ENCODE measurements at regions not wholly inside any gene's neighbourhood (a gene's known extent, or its start where the extent isn't known, plus 50 kb on each side); places are given as distances from the start of the nearest gene placed in this dataset.
A peak's percentile ranks its signal among the peaks of the same experiment; 100 is the strongest.

- Histone ChIP-seq H3K4me3 (ENCODE audit: low read length in 3 of 3) (no peak overlapping the region), H3K9ac (ENCODE audit: low read length in 3 of 3) (no peak overlapping the region), H3K9me3 (ENCODE audit: control insufficient read depth in 2 of 3, insufficient read depth in 1 of 3, low read length in 3 of 3) (peaks cover 0 to 2% (median 0%) of the 10 kb centered on the region in 3 donors), H3K27ac (ENCODE audit: low read depth in 2 of 2, low read length in 2 of 2) (no peak overlapping the region), H3K27me3 (ENCODE audit: control insufficient read depth, insufficient read depth, low read length) (no peaks in the 10 kb centered on the region), H3K4me1 (ENCODE audit: control insufficient read depth in 2 of 3, insufficient read depth in 2 of 3, low read depth in 1 of 3, low read length in 3 of 3) (no peaks in the 10 kb centered on the region), H3K36me3 (ENCODE audit: control insufficient read depth in 2 of 3, insufficient read depth in 3 of 3, low read length in 3 of 3) (no peaks in the 10 kb centered on the region)
- intact Hi-C loops (cut with DNase I) = no loop called here
- no peak for TF ChIP-seq CTCF (IDR thresholded peaks at IDR 0.05; ENCODE audit: borderline replicate concordance, extremely low read depth, insufficient read depth)
- no peak for FAIRE-seq
- DNase-seq = no peak
These were observed 291.9 kb upstream of the PITX2 start for GRCh38 chr4:110914791-110915190.

GRCh38 chr4:110915301-110915700 is 292.4 kb upstream of the PITX2 start:
- Histone ChIP-seq H3K27me3 (ENCODE audit: control insufficient read depth, insufficient read depth, low read length) (no peaks in the 10 kb centered on the region), H3K4me1 (ENCODE audit: control insufficient read depth in 2 of 3, insufficient read depth in 2 of 3, low read depth in 1 of 3, low read length in 3 of 3) (no peaks in the 10 kb centered on the region), H3K4me3 (ENCODE audit: low read length in 3 of 3) (no peak overlapping the region), H3K9ac (ENCODE audit: low read length in 3 of 3) (no peak overlapping the region), H3K36me3 (ENCODE audit: control insufficient read depth in 2 of 3, insufficient read depth in 3 of 3, low read length in 3 of 3) (no peaks in the 10 kb centered on the region), H3K27ac (ENCODE audit: low read depth in 2 of 2, low read length in 2 of 2) (no peak overlapping the region), H3K9me3 (ENCODE audit: control insufficient read depth in 2 of 3, insufficient read depth in 1 of 3, low read length in 3 of 3) (peaks cover 0 to 2% (median 0%) of the 10 kb centered on the region in 3 donors)
- DNase-seq = peak in 4 of 5 donors; percentile 49 to 71 (median 55)
- no peak for FAIRE-seq
- intact Hi-C loops (cut with DNase I) = no loop called here
- TF ChIP-seq CTCF (IDR thresholded peaks at IDR 0.05; ENCODE audit: borderline replicate concordance, extremely low read depth, insufficient read depth) = no peak

- FAIRE-seq (no peak), DNase-seq (no peak)
- Histone ChIP-seq H3K27ac (ENCODE audit: low read depth in 2 of 2, low read length in 2 of 2) (no peak overlapping the region), H3K9me3 (ENCODE audit: control insufficient read depth in 2 of 3, insufficient read depth in 1 of 3, low read length in 3 of 3) (peaks cover 0 to 2% (median 0%) of the 10 kb centered on the region in 3 donors), H3K36me3 (ENCODE audit: control insufficient read depth in 2 of 3, insufficient read depth in 3 of 3, low read length in 3 of 3) (no peaks in the 10 kb centered on the region), H3K4me3 (ENCODE audit: low read length in 3 of 3) (no peak overlapping the region), H3K9ac (ENCODE audit: low read length in 3 of 3) (no peak overlapping the region), H3K27me3 (ENCODE audit: control insufficient read depth, insufficient read depth, low read length) (no peaks in the 10 kb centered on the region), H3K4me1 (ENCODE audit: control insufficient read depth in 2 of 3, insufficient read depth in 2 of 3, low read depth in 1 of 3, low read length in 3 of 3) (no peaks in the 10 kb centered on the region)
- no peak for TF ChIP-seq CTCF (IDR thresholded peaks at IDR 0.05; ENCODE audit: borderline replicate concordance, extremely low read depth, insufficient read depth)
- intact Hi-C loops (cut with DNase I) = no loop called here
These were observed 293.6 kb upstream of the PITX2 start for GRCh38 chr4:110916505-110916904.

GRCh38 chr4:110917835-110918234 is 295.0 kb upstream of the PITX2 start:
- no peak for FAIRE-seq
- intact Hi-C loops (cut with DNase I) = no loop called here
- Histone ChIP-seq H3K4me3 (ENCODE audit: low read length in 3 of 3) (no peak overlapping the region), H3K27ac (ENCODE audit: low read depth in 2 of 2, low read length in 2 of 2) (no peak overlapping the region), H3K36me3 (ENCODE audit: control insufficient read depth in 2 of 3, insufficient read depth in 3 of 3, low read length in 3 of 3) (no peaks in the 10 kb centered on the region), H3K27me3 (ENCODE audit: control insufficient read depth, insufficient read depth, low read length) (no peaks in the 10 kb centered on the region), H3K9me3 (ENCODE audit: control insufficient read depth in 2 of 3, insufficient read depth in 1 of 3, low read length in 3 of 3) (peaks cover 0 to 2% (median 0%) of the 10 kb centered on the region in 3 donors), H3K4me1 (ENCODE audit: control insufficient read depth in 2 of 3, insufficient read depth in 2 of 3, low read depth in 1 of 3, low read length in 3 of 3) (no peaks in the 10 kb centered on the region), H3K9ac (ENCODE audit: low read length in 3 of 3) (no peak overlapping the region)
- DNase-seq = no peak
- TF ChIP-seq CTCF (IDR thresholded peaks at IDR 0.05; ENCODE audit: borderline replicate concordance, extremely low read depth, insufficient read depth) = no peak
